Astrocyte of the hippocampus (primary cell): ENCODE measurements at regions not wholly inside any gene's neighbourhood (a gene's known extent, or its start where the extent isn't known, plus 50 kb on each side); places are given as distances from the start of the nearest gene placed in this dataset.
"Not testable (repeated sequence)": the region's sequence is repeated elsewhere in the genome, so short reads cannot be mapped to it uniquely, and the experiment has no call there.

Experiments
- DNase-seq: peaks from one replicate; pipeline ENCODE4 v3.0.0; 2011; ENCODE audit warnings: low read depth, low spot score

- no peak for DNase-seq
Measured at GRCh38 chr16:79836144-79836543, 235.6 kb upstream of the MAF start.

DNA sequence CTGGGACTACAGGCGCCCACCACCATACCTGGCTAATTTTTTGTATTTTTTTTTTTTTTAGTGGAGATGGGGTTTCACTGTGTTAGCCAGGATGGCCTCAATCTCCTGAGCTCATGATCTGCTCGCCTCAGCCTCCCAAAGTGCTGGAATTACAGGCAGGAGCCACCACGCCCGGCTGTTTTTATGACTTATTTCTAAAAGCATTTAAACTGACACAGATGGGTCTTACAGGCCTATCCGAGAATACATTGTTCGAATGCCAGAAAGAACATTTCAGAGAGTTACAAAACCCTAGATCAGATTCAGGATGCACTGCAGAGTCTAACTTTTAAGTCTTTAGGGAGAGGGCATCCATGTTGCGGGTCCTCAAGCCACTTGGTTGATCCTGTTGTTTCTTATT lies 234.7 kb upstream of the MAF start:
- DNase-seq, result no peak

GRCh38 chr16:79834720-79835119 lies 234.2 kb upstream of the MAF start:
- DNase-seq, result no peak

DNA sequence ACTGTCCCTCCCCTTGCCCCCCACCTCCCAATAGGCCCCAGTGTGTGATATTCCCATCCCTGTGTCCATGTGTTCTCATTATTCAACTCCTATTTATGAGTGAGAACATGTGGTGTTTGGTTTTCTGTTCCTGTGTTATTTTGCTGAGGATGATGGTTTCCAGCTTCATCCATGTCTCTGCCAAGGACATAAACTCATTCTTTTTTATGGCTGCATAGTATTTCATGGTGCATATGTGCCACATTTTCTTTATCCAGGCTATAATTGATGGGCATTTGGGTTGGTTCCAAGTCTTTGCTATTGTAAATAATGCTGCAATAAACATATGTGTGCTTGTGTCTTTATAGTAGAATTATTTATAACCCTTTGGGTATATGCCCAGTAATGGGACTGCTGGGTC lies 233.5 kb upstream of the MAF start:
- DNase-seq, result not testable (repeated sequence)

DNA sequence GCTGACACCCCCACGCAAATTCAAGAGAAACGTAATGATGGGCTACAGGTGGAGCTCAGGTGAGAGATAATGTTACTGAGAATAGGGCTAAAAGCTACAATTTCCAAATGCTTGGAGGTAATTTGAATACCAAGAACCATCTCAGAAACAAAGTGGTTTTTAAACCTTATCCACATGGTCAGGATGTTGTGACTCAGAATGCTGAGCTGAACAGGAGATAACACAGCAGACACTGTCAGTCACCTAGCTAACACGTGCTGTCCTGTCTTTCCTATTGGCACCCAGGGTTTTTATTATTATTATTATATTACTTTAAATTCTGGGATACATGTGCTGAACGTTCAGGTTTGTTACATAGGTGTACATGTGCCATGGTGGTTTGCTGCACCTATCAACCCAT lies 233.0 kb upstream of the MAF start:
- no peak for DNase-seq

- DNase-seq, result no peak
Measured at GRCh38 chr16:79826732-79827475, 226.4 kb upstream of the MAF start.

GRCh38 chr16:79825002-79825401 lies 224.5 kb upstream of the MAF start:
- no peak for DNase-seq

DNA sequence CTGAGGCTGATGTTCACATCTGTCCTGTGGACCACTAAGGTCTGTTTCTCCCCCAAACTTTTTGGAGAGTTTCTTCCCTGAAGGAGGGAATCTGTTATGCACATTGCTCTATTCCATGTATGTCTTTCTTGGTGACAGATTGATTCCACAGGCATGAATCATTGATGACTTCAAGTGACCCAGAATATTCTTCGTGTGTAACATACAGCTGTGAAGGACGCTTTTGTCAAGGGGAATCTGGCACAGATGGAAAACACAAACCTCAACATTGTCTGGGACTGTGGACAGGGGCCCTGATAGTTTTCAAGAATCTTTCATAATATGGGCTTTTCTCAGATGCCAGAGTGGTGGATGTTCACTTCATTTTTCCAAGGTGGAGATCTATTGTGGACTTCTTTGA lies 223.1 kb upstream of the MAF start:
- DNase-seq, result no peak

GRCh38 chr16:79821911-79822310 lies 221.4 kb upstream of the MAF start:
- DNase-seq, result no peak

DNA sequence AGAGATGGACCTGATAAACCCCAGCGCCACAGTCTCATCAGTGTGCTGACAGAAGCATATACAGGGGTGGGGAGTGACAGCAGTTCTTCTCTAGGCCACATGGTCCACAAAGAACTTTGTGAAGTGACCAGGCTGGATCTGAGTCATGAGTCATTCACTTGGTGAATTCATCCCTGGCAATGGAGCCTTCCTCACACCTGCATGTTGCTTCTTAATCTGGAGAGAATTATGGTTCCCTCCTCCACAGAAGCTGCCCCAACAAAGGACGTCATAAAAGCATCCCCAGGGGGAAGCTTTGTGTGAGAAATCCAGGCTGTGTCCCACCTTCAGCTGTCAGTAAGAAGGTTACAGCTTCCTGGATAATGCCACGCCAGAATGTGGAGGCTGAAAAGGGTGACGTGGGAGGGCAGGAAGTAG lies 215.6 kb upstream of the MAF start:
- no peak for DNase-seq

DNA sequence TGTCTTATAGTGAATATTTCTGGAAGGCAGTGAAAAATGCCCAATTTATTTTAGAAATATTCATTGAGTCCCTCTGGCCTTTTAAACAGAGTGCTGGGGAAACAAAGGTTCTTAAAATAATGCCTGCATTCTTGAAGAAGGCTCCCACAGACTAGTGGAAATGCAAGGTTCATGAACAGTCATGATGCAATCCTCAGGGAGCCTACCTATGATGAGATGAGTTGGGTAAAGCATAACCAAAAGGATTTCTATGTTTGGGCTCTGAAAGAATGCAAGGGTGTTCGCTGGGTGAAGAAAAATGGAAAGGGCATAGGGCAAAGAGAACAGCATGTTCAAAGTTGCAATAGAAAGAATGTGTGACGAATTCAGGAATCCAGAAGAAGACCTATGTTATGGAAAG lies 214.5 kb upstream of the MAF start:
- DNase-seq, result no peak

- no peak for DNase-seq
Measured at GRCh38 chr16:79814124-79814523, 213.6 kb upstream of the MAF start.

- DNase-seq, result peak; percentile 40
Measured at GRCh38 chr16:79811541-79811940, 211.0 kb upstream of the MAF start.

- peak; percentile 11 for DNase-seq
Measured at GRCh38 chr16:79810449-79811189, 210.1 kb upstream of the MAF start.

DNA sequence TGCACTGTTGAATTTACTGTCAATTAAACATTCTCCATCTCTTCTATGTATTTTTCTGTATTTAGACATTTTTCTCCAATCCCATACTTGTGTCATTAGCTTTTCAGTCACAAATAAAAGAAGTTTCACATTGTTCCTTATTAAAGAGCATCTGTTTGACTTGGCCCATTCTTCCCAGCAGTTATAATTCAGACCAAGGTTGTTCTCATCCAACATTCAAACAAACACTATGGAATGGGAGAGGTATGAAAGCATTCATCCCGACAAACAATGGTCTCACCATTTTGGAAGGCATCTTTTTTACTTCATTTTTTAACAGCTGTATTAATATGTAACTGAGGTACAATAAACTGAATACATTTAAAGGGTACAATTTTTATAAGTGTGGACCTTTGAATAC lies 208.8 kb upstream of the MAF start:
- DNase-seq, result no peak

DNA sequence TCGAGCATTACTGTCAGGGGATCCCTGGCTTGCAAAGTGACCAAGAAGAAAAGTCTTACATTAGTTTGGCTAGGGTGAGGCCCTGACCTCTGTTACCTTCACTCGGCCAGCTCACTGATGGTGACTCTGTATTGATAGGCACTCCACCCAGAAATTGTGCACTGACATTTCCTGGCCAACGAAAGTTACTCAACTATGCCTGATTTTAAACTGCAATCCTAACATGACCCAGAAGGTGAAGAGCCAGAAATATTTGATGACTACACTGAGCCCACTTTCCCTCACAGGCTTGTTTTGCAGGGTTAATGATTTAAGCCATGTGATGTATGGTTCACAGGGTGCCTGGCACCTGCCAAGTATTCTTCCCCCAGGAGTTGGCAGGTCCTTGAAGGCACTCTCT lies 208.2 kb upstream of the MAF start:
- no peak for DNase-seq

- DNase-seq, result no peak
Measured at GRCh38 chr16:79806757-79807156, 206.2 kb upstream of the MAF start.

DNA sequence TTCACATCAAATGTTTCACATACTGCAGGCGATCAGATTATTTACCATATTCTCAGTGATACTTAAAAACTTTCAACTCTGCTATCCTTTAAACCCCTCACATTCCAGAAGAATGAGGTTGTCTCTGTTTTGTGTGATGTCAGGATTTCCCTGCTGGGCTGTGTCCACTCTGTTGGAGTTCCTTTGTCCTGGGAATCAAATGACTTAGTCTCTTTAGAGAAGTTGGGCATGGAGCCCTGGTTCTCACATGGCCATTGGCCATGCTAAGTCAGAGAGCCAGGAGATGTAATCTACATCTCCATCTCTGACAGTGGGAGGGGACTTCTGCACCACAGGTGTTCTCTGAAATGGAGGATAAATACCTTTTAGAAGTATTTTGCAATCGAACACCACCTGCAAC lies 205.1 kb upstream of the MAF start:
- DNase-seq, result peak; percentile 53

DNA sequence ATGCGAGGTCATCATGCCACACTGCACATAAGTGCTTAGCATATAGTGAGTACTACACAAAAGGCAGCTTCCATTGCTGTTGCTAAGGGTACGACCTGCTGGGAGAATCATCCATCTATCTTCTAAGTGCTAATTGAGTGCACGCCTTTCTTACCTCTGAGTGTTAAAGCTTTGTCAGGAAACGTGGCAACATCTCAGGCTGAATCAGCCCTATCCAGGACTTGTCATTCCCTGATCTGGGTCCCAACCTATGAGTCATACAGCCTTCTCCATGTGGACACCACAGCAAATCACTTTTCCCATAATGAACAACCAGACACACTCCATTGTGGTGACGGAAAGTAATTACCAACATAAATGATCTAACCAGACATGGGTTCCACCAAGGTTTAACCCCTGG lies 201.1 kb upstream of the MAF start:
- peak; percentile 16 for DNase-seq

- DNase-seq, result no peak
Measured at GRCh38 chr16:79800016-79800608, 199.6 kb upstream of the MAF start.

DNA sequence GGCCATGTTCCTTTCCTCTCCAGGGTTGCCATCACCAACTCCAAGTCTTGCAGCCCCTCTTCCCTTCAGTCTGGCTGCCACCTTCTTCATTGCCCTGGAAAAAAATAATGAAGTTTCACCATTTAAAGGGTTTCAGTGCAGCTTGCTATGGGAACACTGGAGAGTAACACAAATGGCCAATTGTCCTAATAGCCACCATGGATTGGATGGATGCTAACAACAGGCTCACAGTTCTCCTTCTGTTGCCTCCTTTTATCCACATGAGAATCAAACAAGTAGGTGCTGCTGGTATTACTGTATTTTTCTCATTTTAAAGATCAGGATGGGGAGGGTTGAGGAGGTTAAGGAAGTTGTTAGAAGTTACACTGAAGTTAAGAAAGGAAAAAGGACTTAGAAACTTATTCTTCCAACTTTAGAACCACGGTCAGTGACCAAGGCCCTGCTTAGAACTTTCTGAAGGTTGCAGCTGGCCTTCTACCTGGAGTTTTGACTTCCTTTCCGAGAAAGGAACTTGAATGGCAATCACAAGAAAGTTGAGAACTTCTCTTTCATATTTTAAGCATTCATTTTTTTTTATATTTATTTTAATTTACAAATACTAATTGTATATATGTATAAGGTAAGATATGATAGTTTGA lies 198.0 kb upstream of the MAF start:
- DNase-seq, result no peak

GRCh38 chr16:79797486-79797885 lies 196.9 kb upstream of the MAF start:
- no peak for DNase-seq
